ENCODE measurements at regions not wholly inside any gene's neighbourhood (a gene's known extent, or its start where the extent isn't known, plus 50 kb on each side); places are given as distances from the start of the nearest gene placed in this dataset.

GRCh38 chr1:37347104-37347649, 127.2 kb upstream of the ZC3H12A start:
- no peak overlapping the region for H2BK12ac ChIP-seq (ENCODE audit: insufficient read length, low read depth, low read length)
- no peak overlapping the region for H2BK120ac ChIP-seq (ENCODE audit: low read depth, low read length, poor library complexity, severe bottlenecking)
- no peak for TF ChIP-seq CTCF (conservative IDR thresholded peaks at IDR 0.05)
- H3K14ac ChIP-seq (ENCODE audit: insufficient read depth, low read length) = 0 out of 2 replicates have a peak overlapping the region, but pooled peaks have one; percentile 49
- H3K27me3 ChIP-seq (ENCODE audit: insufficient read depth, low read length) = no peaks in the 10 kb centered on the region
- H2AFZ ChIP-seq (ENCODE audit: low read length) = no peak overlapping the region
- H3K18ac ChIP-seq (ENCODE audit: insufficient read length, low read depth, low read length) = no peak overlapping the region
- no peaks in the 10 kb centered on the region for H4K20me1 ChIP-seq (ENCODE audit: control insufficient read depth, insufficient read depth, insufficient read length)
- H3K27ac Mint-ChIP-seq = no peak overlapping the region
- no peak overlapping the region for H3K4ac ChIP-seq (ENCODE audit: low read depth, low read length)
- H3K9me3 ChIP-seq (ENCODE audit: control insufficient read depth, low read depth, low read length) = no peaks in the 10 kb centered on the region
- no peaks in the 10 kb centered on the region for H3K23me2 ChIP-seq (ENCODE audit: insufficient read length, low read depth, low read length, poor library complexity, severe bottlenecking)
- peaks cover 13% of the 10 kb centered on the region for H3K27me3 Mint-ChIP-seq (ENCODE audit: low read depth)
- H2BK20ac ChIP-seq (ENCODE audit: low read depth, low read length, poor library complexity, severe bottlenecking) = no peak overlapping the region
- no peak overlapping the region for H4K5ac ChIP-seq (ENCODE audit: insufficient read length, low read depth, low read length)
- peaks cover 10 to 13% of the 10 kb centered on the region in 2 experiments for H3K4me1 Mint-ChIP-seq
- H3K27ac ChIP-seq (ENCODE audit: insufficient read length, low read depth, low read length) = no peak overlapping the region
- no peak overlapping the region for H3T11ph ChIP-seq (ENCODE audit: low read length)
- no peak overlapping the region for H3K23ac ChIP-seq (ENCODE audit: insufficient read length, low read depth, low read length)
- DNase-seq = no peak
- H3K56ac ChIP-seq (ENCODE audit: insufficient read length, low read depth, low read length) = no peak overlapping the region
- H3K4me3 Mint-ChIP-seq = no peak overlapping the region
- H3K79me1 ChIP-seq (ENCODE audit: insufficient read depth, low read depth, low read length, poor library complexity, severe bottlenecking) = no peaks in the 10 kb centered on the region
- H2BK15ac ChIP-seq (ENCODE audit: low read depth, low read length) = no peak overlapping the region
- no peak overlapping the region for H3K9ac ChIP-seq (ENCODE audit: extremely low read depth, insufficient read length, low read length)
- no CpG with 5 or more reads among the region's 8 CpGs for WGBS (ENCODE audit: extremely low coverage, insufficient read length, low lambda C conversion rate)
- H4K8ac ChIP-seq (replicated peaks; ENCODE audit: insufficient read length, low read depth, low read length) = no peak overlapping the region
- no peak overlapping the region for H2AK5ac ChIP-seq (ENCODE audit: insufficient read length, low read length)
- no peaks in the 10 kb centered on the region; a peak in 1 of 5 replicates for H3K9me3 Mint-ChIP-seq
- no peaks in the 10 kb centered on the region; the same call in 1 of the 2 replicates for H3K4me1 ChIP-seq (ENCODE audit: insufficient read depth, low read length)
- no peak overlapping the region for H3K4me2 ChIP-seq (ENCODE audit: insufficient read depth, insufficient read length, low read length)
- no peak overlapping the region for H4K91ac ChIP-seq (ENCODE audit: insufficient read length, low read depth, low read length)
- H2BK5ac ChIP-seq (ENCODE audit: insufficient read length, low read length) = no peak overlapping the region
- no peaks in the 10 kb centered on the region for H3K79me2 ChIP-seq (ENCODE audit: insufficient read depth, low read length)
- H3K36me3 Mint-ChIP-seq (ENCODE audit: insufficient read depth in 1 of 3, low read depth in 3 of 3) = no peaks in the 10 kb centered on the region

All from H9 (cell line).